ENCODE measurements at regions not wholly inside any gene's neighbourhood (a gene's known extent, or its start where the extent isn't known, plus 50 kb on each side); places are given as distances from the start of the nearest gene placed in this dataset.
"Not testable (repeated sequence)": the region's sequence is repeated elsewhere in the genome, so short reads cannot be mapped to it uniquely, and the experiment has no call there.

DNA sequence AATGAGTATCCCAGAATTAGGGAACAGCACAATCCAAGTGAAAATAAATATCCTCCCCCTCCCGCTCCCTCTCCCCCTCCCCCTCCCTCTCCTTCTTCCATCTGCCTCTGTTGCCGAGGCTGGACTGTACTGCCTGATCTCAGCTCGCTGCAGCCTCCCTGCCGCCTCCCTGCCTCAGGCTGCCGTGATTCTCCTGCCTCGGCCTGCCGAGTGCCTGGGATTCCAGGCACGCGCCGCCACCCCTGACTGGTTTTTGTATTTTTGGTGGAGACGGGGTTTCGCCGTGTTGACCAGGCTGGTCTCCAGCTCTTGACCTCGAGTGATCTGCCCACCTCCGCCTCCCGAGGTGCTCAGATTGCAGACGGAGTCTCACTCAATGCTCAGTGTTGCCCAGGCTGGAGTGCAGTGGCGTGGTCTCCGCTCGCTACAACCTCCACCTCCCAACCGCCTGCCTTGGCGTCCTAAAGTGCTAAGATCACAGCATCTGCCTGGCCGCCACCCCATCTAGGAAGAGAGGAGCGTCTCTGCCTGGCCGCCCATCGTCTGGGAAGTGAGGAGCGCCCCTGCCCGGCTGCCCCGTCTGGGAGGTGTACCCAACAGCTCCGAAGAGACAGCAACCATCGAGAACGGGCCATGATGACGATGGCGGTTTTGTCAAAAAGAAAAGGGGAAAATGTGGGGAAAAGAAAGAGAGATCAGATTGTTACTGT is 178.9 kb upstream of the IPO5 start:
- not testable (repeated sequence) for H3K4me3 Mint-ChIP-seq; ATAC-seq (replicated peaks); H3K4me1 Mint-ChIP-seq; H3K36me3 Mint-ChIP-seq; DNase-seq; H3K27me3 Mint-ChIP-seq; H3K27ac Mint-ChIP-seq
- peaks cover 15 to 19% of the 10 kb centered on the region in 2 donors for H3K9me3 Mint-ChIP-seq

DNA sequence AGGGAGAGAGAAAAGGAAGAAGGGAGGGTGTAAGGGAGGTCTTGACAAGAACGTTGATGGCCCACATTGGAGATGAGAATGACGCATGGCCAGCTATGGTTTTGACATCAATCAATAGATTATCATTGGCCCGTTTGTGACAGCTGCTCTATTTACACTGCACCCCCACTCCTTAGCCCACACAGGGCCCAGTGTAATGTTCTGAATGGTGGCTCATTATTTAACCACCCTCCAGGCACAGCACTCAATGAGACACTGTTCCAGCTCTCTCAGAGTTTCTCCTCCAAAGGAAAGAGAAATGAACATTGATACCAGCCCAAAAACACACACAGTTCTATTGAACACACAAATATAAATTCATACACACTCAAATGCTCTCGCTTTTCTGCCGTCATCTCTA is 173.0 kb upstream of the IPO5 start:
- Mint-ChIP-seq H3K4me3 (no peak overlapping the region), H3K27ac (no peak overlapping the region), H3K9me3 (peaks cover 13 to 18% of the 10 kb centered on the region in 2 donors), H3K36me3 (no peaks in the 10 kb centered on the region), H3K27me3 (no peaks in the 10 kb centered on the region), H3K4me1 (no peaks in the 10 kb centered on the region)
- DNase-seq, result no peak
- no peak for ATAC-seq (replicated peaks)

DNA sequence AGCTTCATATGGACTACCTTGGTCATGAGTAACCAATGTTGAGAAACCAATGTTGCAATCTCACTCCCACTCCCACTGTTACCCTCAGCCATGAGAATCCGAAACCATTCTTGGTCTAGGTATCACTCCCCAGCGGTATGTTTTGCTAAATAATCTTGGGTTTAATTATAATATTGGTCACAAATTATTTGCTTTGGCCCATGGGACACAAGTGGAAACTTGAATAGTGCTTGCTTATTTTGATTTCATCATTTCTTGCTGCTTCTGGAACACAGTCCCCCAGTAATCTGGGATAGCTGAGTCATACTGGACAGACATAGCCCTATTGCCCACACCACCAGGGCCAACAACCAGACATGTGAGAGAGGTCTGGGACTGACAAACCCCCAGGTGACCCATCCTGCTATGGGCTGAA is 171.6 kb upstream of the IPO5 start:
- Mint-ChIP-seq H3K4me3 (no peak overlapping the region), H3K36me3 (no peaks in the 10 kb centered on the region), H3K4me1 (no peaks in the 10 kb centered on the region), H3K27ac (no peak overlapping the region), H3K27me3 (no peaks in the 10 kb centered on the region), H3K9me3 (peaks cover 6 to 11% of the 10 kb centered on the region in 2 donors)
- DNase-seq (no peak), ATAC-seq (replicated peaks) (no peak)

DNA sequence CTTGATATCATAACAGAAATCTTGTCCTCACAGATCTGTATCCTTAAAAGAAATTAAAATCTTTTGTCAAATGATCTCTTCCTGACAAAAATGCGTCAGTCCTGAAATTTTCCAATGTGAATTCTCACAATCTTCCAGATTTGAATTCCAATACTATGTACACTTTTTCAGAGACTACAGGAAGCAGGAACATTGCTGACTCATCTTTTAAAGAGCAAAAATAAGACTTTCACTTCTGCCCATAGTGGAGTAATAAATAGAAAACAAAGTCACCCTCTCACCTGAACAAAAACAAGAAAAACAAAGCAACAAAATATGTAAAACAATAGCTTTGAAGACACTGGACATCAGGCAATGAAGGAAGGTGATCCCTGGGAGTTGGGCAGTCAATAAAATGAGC is 167.0 kb upstream of the IPO5 start:
- no peaks in the 10 kb centered on the region for H3K27me3 Mint-ChIP-seq
- H3K27ac Mint-ChIP-seq, result no peak overlapping the region
- DNase-seq (no peak), ATAC-seq (replicated peaks) (no peak)
- H3K36me3 Mint-ChIP-seq, result no peaks in the 10 kb centered on the region
- no peak overlapping the region for H3K4me3 Mint-ChIP-seq
- H3K4me1 Mint-ChIP-seq, result no peaks in the 10 kb centered on the region
- H3K9me3 Mint-ChIP-seq, result peaks cover 9% of the 10 kb centered on the region in 2 donors

DNA sequence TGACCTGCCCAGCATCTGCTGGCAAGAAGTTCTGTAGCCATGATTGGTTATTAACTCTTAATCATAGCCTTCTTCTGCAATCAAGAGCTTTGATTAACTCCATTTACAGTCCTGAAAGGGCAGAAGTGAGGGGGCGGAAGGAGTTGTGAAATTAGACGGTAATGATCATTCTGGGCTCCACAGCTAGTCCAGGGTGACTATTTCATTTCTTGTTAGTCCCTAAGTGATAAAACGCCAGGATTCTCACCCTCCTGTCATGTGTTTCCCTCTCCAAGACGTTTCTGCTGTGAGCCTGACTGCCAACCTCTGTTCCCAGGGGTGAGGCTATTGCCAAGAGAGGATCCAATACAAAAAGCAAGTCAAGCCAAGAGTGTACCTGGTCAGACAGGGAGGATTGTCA is 155.9 kb upstream of the IPO5 start:
- ATAC-seq (replicated peaks) (no peak), DNase-seq (no peak)
- no peak overlapping the region for H3K4me3 Mint-ChIP-seq
- H3K4me1 Mint-ChIP-seq, result no peaks in the 10 kb centered on the region
- no peak overlapping the region for H3K27ac Mint-ChIP-seq
- peaks cover 8 to 10% of the 10 kb centered on the region in 2 donors for H3K27me3 Mint-ChIP-seq
- peaks cover 25 to 27% of the 10 kb centered on the region in 2 donors for H3K9me3 Mint-ChIP-seq
- H3K36me3 Mint-ChIP-seq, result no peaks in the 10 kb centered on the region

DNA sequence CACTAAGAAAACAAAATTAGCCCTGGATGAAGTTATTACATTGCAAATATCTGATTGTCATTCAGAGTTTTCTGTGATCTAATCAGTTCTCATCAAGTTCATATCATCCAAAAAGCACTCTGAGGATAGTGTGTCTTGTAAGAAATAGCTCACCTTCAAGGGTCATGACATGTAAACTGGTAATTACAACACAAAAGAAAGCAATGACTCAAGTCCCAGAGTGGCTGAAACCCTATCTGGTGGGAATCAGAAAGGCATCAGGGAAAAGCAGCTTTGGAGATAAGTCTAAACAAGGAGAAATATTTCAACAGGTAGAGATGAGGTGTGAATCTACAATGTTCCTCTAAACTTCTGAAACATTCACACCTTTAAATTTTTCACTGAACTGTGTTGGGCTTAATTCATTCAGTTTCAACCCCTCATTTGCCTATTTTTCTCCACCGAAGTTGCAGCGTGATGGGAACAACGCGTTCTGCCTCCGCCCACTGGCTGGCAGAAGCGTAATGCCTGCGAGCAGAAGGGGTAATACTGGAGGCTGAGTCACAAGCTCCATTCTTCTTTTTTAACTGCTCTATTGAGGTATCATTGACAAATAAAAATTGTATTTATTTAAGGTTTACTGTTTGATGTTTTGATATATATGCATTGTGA is 155.2 kb upstream of the IPO5 start:
- DNase-seq, result no peak
- Mint-ChIP-seq H3K27me3 (peaks cover 8 to 10% of the 10 kb centered on the region in 2 donors), H3K36me3 (no peaks in the 10 kb centered on the region), H3K4me1 (no peaks in the 10 kb centered on the region), H3K27ac (no peak overlapping the region), H3K9me3 (peaks cover 18 to 22% of the 10 kb centered on the region in 2 donors), H3K4me3 (no peak overlapping the region)
- no peak for ATAC-seq (replicated peaks)

DNA sequence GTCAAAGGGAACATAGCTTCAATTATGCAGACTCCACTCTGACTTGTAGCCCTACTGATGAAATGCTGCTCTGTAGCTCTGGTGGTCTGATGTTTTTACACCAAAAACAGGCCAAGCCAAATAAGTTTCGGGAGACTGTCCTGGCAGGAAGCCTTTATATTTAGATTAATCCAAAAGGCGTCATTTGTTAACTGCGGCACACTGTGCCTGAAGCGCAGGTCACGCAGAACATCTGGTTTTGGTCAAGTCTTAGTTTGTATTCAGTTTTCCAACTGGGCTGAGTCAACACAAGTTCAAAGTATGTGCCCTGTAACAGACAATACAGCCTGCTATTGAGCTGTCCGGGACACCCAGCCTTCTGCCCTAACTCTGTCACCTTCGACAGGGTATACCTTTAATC is 154.6 kb upstream of the IPO5 start:
- Mint-ChIP-seq H3K27ac (no peak overlapping the region), H3K4me1 (no peaks in the 10 kb centered on the region), H3K4me3 (no peak overlapping the region), H3K36me3 (no peaks in the 10 kb centered on the region), H3K9me3 (peaks cover 22 to 26% of the 10 kb centered on the region in 2 donors), H3K27me3 (peaks cover 13 to 15% of the 10 kb centered on the region in 2 donors)
- no peak for DNase-seq
- no peak for ATAC-seq (replicated peaks)

DNA sequence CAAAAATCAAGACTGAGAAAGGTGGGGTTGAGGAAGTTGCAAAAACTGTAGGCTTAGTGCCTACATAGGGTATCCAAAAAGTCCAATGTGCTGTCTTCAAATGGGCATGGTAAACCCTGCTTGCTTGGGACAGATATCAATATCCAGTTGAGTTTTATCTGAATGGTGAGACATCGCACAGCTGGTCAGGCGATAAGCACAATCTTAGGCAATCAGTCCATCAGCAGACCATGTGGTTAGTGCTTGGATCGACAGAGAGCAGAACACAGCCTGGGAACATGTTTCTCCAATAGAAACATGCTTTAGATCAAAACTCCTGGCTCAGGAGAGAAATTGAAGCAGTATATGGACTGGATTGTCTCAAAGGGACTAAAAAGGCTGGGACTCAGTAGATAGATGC is 151.3 kb upstream of the IPO5 start:
- no peak overlapping the region for H3K27ac Mint-ChIP-seq
- H3K9me3 Mint-ChIP-seq, result peaks cover 5 to 12% of the 10 kb centered on the region in 2 donors
- H3K4me1 Mint-ChIP-seq, result no peaks in the 10 kb centered on the region
- DNase-seq (no peak), ATAC-seq (replicated peaks) (no peak)
- no peak overlapping the region for H3K4me3 Mint-ChIP-seq
- peaks cover 13 to 25% of the 10 kb centered on the region in 2 donors for H3K27me3 Mint-ChIP-seq
- no peaks in the 10 kb centered on the region for H3K36me3 Mint-ChIP-seq

DNA sequence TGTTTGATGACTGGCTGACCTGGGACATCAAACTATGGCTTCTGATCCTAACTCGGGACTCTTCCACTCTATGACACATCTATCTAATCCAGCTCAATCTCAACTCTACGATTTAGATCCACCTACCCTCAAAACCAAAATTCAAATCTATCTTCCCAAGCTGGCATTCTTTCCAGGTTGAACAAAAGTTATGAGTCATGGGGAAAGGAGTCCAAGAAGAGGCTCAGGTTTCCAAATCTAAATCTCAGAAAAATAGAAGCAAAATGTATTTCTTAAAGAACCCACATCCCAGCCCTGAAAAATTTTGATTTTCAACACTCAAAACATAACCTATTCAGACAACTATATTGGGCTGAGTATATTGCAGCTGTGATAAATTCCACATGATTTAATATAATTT is 143.9 kb upstream of the IPO5 start:
- H3K27me3 Mint-ChIP-seq, result peaks cover 12 to 17% of the 10 kb centered on the region in 2 donors
- peaks cover 5 to 13% of the 10 kb centered on the region in 2 donors for H3K9me3 Mint-ChIP-seq
- DNase-seq (no peak), ATAC-seq (replicated peaks) (no peak)
- no peaks in the 10 kb centered on the region for H3K36me3 Mint-ChIP-seq
- H3K4me3 Mint-ChIP-seq, result no peak overlapping the region
- no peaks in the 10 kb centered on the region for H3K4me1 Mint-ChIP-seq
- no peak overlapping the region for H3K27ac Mint-ChIP-seq

DNA sequence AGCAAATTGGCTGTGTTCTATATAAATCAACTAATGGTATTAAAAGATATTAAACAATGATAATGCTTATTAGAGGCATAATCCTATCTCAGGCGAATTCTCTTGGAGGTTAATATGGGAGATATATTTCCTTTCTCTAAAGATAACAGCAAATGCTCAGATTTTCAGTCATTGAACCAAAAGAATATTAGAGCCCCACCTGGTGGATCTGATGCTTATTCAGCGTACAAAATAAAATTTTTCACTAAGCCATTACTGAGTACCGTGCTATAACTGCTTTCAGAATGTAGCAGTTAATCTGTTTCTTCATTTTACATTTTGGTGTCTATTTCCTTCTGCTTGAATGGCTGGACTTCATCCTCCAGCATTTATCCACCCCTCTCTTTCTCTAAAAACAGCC is 143.3 kb upstream of the IPO5 start:
- Mint-ChIP-seq H3K4me3 (no peak overlapping the region), H3K36me3 (no peaks in the 10 kb centered on the region)

DNA sequence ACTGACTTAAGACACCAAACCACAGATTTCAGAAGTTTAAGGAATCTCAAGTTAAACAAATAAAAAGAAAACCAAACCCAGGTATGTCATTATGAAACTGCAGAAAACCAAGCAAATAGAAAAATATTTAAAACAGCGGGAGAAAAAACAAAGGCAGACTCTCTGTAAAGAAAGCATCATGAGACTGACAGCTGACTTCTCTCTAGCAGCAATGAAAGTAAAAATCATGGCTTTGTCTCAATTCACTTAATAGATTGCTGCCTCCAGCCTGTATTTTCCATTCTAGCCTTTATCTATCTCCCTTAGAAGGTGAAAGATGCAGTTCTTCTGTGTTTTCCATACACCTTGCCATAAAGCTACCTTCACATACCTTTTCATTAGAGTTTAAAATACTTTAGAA is 131.1 kb upstream of the IPO5 start:
- H3K4me1 Mint-ChIP-seq, result no peaks in the 10 kb centered on the region
- DNase-seq, result no peak
- peaks cover 9 to 11% of the 10 kb centered on the region in 2 donors for H3K27me3 Mint-ChIP-seq
- ATAC-seq (replicated peaks), result no peak
- peaks cover 0 to 6% of the 10 kb centered on the region in 2 donors for H3K9me3 Mint-ChIP-seq
- no peak overlapping the region for H3K27ac Mint-ChIP-seq
- H3K36me3 Mint-ChIP-seq, result no peaks in the 10 kb centered on the region
- no peak overlapping the region for H3K4me3 Mint-ChIP-seq

More for the DNA sequence above, 143.3 kb upstream of the IPO5 start:
- no peak overlapping the region for H3K27ac Mint-ChIP-seq
- H3K9me3 Mint-ChIP-seq, result peaks cover 3 to 13% of the 10 kb centered on the region in 2 donors
- ATAC-seq (replicated peaks) (no peak), DNase-seq (no peak)
- H3K27me3 Mint-ChIP-seq, result peaks cover 7 to 17% of the 10 kb centered on the region in 2 donors
- no peaks in the 10 kb centered on the region for H3K4me1 Mint-ChIP-seq

DNA sequence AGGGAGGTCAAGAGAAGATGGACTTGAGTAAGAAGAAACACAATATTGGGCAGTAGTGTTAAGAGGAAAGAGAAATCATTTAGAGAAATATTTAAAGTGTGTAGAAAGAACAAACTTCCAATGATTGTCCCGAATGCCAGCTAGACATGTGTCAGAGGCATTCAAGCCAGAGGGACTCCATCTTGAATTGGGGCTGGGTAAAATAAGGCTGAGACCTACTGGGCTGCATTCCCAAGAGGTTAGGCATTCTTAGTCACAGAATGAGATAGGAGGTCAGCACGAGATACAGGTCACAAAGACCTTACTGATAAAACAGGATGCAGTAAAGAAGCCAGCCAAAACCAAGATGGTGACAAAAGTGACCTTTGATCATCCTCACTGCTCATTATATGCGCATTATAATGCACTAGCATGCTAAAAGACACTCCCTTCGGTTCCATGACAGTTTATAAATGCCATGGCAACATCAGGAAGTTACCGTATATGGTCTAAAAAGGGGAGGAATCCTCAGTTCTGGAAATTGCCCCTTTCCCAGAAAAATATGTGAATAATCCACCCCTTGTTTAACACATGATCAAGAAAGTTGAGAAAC is 127.0 kb upstream of the IPO5 start:
- no peak for DNase-seq
- no peak for ATAC-seq (replicated peaks)
- no peaks in the 10 kb centered on the region for H3K4me1 Mint-ChIP-seq
- H3K36me3 Mint-ChIP-seq, result no peaks in the 10 kb centered on the region
- no peak overlapping the region for H3K27ac Mint-ChIP-seq
- peaks cover 0 to 4% of the 10 kb centered on the region in 2 donors for H3K9me3 Mint-ChIP-seq
- H3K27me3 Mint-ChIP-seq, result peaks cover under 1 to 5% of the 10 kb centered on the region in 2 donors
- no peak overlapping the region for H3K4me3 Mint-ChIP-seq

DNA sequence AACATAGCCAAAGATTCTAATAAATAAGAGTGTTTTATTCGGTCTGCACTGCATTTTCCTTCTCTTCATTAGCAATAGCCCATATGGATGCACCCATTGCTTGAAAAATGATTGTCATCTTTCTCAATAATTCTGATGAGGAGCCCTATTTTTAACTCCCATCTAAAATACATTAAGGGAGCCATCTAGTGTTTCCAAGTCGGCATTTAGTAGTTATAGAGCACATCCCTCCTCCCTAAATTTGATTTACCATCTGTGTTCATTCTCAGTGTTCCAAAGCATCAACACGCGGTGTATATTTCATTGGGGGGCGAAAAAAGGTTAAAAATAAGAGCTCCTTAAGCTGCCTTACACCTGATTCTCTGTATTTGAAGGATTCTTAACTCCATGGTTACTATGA is 119.2 kb upstream of the IPO5 start:
- Mint-ChIP-seq H3K36me3 (no peaks in the 10 kb centered on the region), H3K4me1 (no peaks in the 10 kb centered on the region), H3K4me3 (no peak overlapping the region), H3K9me3 (peaks cover 0 to 3% of the 10 kb centered on the region in 2 donors), H3K27me3 (peaks cover 0 to 8% of the 10 kb centered on the region in 2 donors), H3K27ac (no peak overlapping the region)
- DNase-seq, result no peak
- no peak for ATAC-seq (replicated peaks)

DNA sequence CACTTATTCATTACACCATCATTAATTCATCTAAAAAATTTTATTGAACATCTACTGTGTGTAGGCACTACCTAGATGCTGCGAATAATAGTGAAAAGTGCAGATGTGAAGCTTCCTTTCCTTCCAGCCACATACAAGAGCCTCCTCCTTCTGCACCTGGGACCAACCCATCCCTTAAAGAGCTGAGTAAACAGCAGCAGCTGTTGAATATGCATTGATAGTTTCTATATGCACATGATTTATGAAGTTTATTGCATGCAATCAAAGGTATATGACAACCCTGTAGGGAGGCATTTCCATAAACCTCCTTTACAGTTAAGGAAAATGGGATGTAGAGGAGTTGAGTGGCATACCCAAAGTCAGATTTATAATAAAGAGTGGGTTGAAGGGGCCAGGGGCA is 110.3 kb upstream of the IPO5 start:
- no peaks in the 10 kb centered on the region for H3K36me3 Mint-ChIP-seq
- H3K4me1 Mint-ChIP-seq, result no peaks in the 10 kb centered on the region
- H3K9me3 Mint-ChIP-seq, result no peaks in the 10 kb centered on the region
- ATAC-seq (replicated peaks) (no peak), DNase-seq (no peak)
- H3K4me3 Mint-ChIP-seq, result no peak overlapping the region
- peaks cover 18 to 21% of the 10 kb centered on the region in 2 donors for H3K27me3 Mint-ChIP-seq
- no peak overlapping the region for H3K27ac Mint-ChIP-seq

DNA sequence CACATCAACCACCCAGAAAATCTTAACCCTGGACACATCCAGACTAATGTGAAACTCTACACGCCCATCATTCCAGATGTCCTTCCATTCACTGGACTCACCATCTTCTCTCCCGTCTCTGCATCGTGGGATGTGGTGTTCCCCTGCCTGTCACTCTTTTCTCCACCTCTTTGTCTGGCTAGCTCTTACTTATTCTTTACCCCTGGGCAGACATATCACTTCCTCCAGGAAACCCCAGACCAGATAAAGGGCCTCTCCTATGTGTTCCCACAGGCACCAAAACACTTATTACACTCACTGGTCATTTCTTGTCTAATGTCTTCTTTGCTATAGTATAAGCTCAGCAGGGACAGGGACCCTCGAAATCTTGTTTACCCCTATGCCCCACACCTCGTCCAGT is 109.3 kb upstream of the IPO5 start:
- H3K36me3 Mint-ChIP-seq, result no peaks in the 10 kb centered on the region
- ATAC-seq (replicated peaks) (no peak), DNase-seq (no peak)
- no peak overlapping the region for H3K4me3 Mint-ChIP-seq
- H3K27me3 Mint-ChIP-seq, result peaks cover 17 to 20% of the 10 kb centered on the region in 2 donors
- no peaks in the 10 kb centered on the region for H3K9me3 Mint-ChIP-seq
- H3K4me1 Mint-ChIP-seq, result peaks cover 2 to 3% of the 10 kb centered on the region in 2 donors
- no peak overlapping the region for H3K27ac Mint-ChIP-seq
